ENCODE measurements at regions not wholly inside any gene's neighbourhood (a gene's known extent, or its start where the extent isn't known, plus 50 kb on each side); places are given as distances from the start of the nearest gene placed in this dataset.

- Histone ChIP-seq H3K36me3 (ENCODE audit: control insufficient read depth, insufficient read depth, low read length) (no peaks in the 10 kb centered on the region), H3K4me3 (ENCODE audit: low read depth, low read length) (no peak overlapping the region), H3K27me3 (ENCODE audit: control insufficient read depth, insufficient read depth, low read length) (no peaks in the 10 kb centered on the region), H3K27ac (ENCODE audit: low read depth, low read length) (no peak overlapping the region), H3K9me3 (ENCODE audit: control insufficient read depth, insufficient read depth, low read length) (no peaks in the 10 kb centered on the region), H3K4me1 (ENCODE audit: control insufficient read depth, insufficient read depth, low read length) (no peaks in the 10 kb centered on the region)
- 71% methylated on average over 1 of the region's 3 CpGs for WGBS (ENCODE audit: insufficient coverage)
- DNase-seq (ENCODE audit: low read depth in 4 of 6, low spot score in 6 of 6), result peak in 2 of 6 donors; percentile 11 to 65
Observed at GRCh38 chr4:15250021-15250441, 177.8 kb upstream of the C1QTNF7 start.

- 100% methylated on average over 1 of the region's 4 CpGs for WGBS (ENCODE audit: insufficient coverage)
- Histone ChIP-seq H3K4me3 (ENCODE audit: low read depth, low read length) (no peak overlapping the region), H3K27me3 (ENCODE audit: control insufficient read depth, insufficient read depth, low read length) (no peaks in the 10 kb centered on the region), H3K36me3 (ENCODE audit: control insufficient read depth, insufficient read depth, low read length) (no peaks in the 10 kb centered on the region), H3K9me3 (ENCODE audit: control insufficient read depth, insufficient read depth, low read length) (no peaks in the 10 kb centered on the region), H3K27ac (ENCODE audit: low read depth, low read length) (no peak overlapping the region), H3K4me1 (ENCODE audit: control insufficient read depth, insufficient read depth, low read length) (no peaks in the 10 kb centered on the region)
- DNase-seq (ENCODE audit: low read depth in 4 of 6, low spot score in 6 of 6), result no peak
Observed at GRCh38 chr4:15253349-15253748, 174.5 kb upstream of the C1QTNF7 start.

GRCh38 chr4:15254236-15254880 lies 173.5 kb upstream of the C1QTNF7 start:
- 100% methylated on average over 6 of the region's 7 CpGs for WGBS (ENCODE audit: insufficient coverage)
- Histone ChIP-seq H3K4me3 (ENCODE audit: low read depth, low read length) (no peak overlapping the region), H3K4me1 (ENCODE audit: control insufficient read depth, insufficient read depth, low read length) (no peaks in the 10 kb centered on the region), H3K36me3 (ENCODE audit: control insufficient read depth, insufficient read depth, low read length) (no peaks in the 10 kb centered on the region), H3K27me3 (ENCODE audit: control insufficient read depth, insufficient read depth, low read length) (no peaks in the 10 kb centered on the region), H3K27ac (ENCODE audit: low read depth, low read length) (no peak overlapping the region), H3K9me3 (ENCODE audit: control insufficient read depth, insufficient read depth, low read length) (no peaks in the 10 kb centered on the region)
- no peak for DNase-seq (ENCODE audit: low read depth in 4 of 6, low spot score in 6 of 6)

GRCh38 chr4:15255537-15255936 lies 172.3 kb upstream of the C1QTNF7 start:
- H3K4me1 ChIP-seq (ENCODE audit: control insufficient read depth, insufficient read depth, low read length), result no peaks in the 10 kb centered on the region
- no peak for DNase-seq (ENCODE audit: low read depth in 4 of 6, low spot score in 6 of 6)
- no peak overlapping the region for H3K27ac ChIP-seq (ENCODE audit: low read depth, low read length)
- H3K9me3 ChIP-seq (ENCODE audit: control insufficient read depth, insufficient read depth, low read length), result no peaks in the 10 kb centered on the region
- WGBS (ENCODE audit: insufficient coverage), result no CpG with 5 or more reads among the region's 4 CpGs
- H3K36me3 ChIP-seq (ENCODE audit: control insufficient read depth, insufficient read depth, low read length), result no peaks in the 10 kb centered on the region
- no peaks in the 10 kb centered on the region for H3K27me3 ChIP-seq (ENCODE audit: control insufficient read depth, insufficient read depth, low read length)
- no peak overlapping the region for H3K4me3 ChIP-seq (ENCODE audit: low read depth, low read length)

- no peak for DNase-seq (ENCODE audit: low read depth in 4 of 6, low spot score in 6 of 6)
- H3K9me3 ChIP-seq (ENCODE audit: control insufficient read depth, insufficient read depth, low read length), result peaks cover under 1% of the 10 kb centered on the region
- WGBS (ENCODE audit: insufficient coverage), result 80% methylated on average over 1 of the region's 5 CpGs
- no peaks in the 10 kb centered on the region for H3K36me3 ChIP-seq (ENCODE audit: control insufficient read depth, insufficient read depth, low read length)
- no peak overlapping the region for H3K4me3 ChIP-seq (ENCODE audit: low read depth, low read length)
- no peaks in the 10 kb centered on the region for H3K4me1 ChIP-seq (ENCODE audit: control insufficient read depth, insufficient read depth, low read length)
- no peak overlapping the region for H3K27ac ChIP-seq (ENCODE audit: low read depth, low read length)
- H3K27me3 ChIP-seq (ENCODE audit: control insufficient read depth, insufficient read depth, low read length), result no peaks in the 10 kb centered on the region
Observed at GRCh38 chr4:15260758-15261157, 167.1 kb upstream of the C1QTNF7 start.

- Histone ChIP-seq H3K27me3 (ENCODE audit: control insufficient read depth, insufficient read depth, low read length) (no peaks in the 10 kb centered on the region), H3K9me3 (ENCODE audit: control insufficient read depth, insufficient read depth, low read length) (peaks cover 1% of the 10 kb centered on the region), H3K4me3 (ENCODE audit: low read depth, low read length) (no peak overlapping the region), H3K27ac (ENCODE audit: low read depth, low read length) (no peak overlapping the region), H3K4me1 (ENCODE audit: control insufficient read depth, insufficient read depth, low read length) (no peaks in the 10 kb centered on the region), H3K36me3 (ENCODE audit: control insufficient read depth, insufficient read depth, low read length) (no peaks in the 10 kb centered on the region)
- no peak for DNase-seq (ENCODE audit: low read depth in 4 of 6, low spot score in 6 of 6)
Observed at GRCh38 chr4:15262396-15262795, 165.4 kb upstream of the C1QTNF7 start.

- Histone ChIP-seq H3K4me1 (ENCODE audit: control insufficient read depth, insufficient read depth, low read length) (no peaks in the 10 kb centered on the region), H3K36me3 (ENCODE audit: control insufficient read depth, insufficient read depth, low read length) (no peaks in the 10 kb centered on the region), H3K27ac (ENCODE audit: low read depth, low read length) (no peak overlapping the region), H3K4me3 (ENCODE audit: low read depth, low read length) (no peak overlapping the region), H3K27me3 (ENCODE audit: control insufficient read depth, insufficient read depth, low read length) (no peaks in the 10 kb centered on the region), H3K9me3 (ENCODE audit: control insufficient read depth, insufficient read depth, low read length) (peaks cover 7% of the 10 kb centered on the region)
- no peak for DNase-seq (ENCODE audit: low read depth in 4 of 6, low spot score in 6 of 6)
- no CpG with 5 or more reads among the region's 2 CpGs for WGBS (ENCODE audit: insufficient coverage)
Observed at GRCh38 chr4:15270201-15270600, 157.6 kb upstream of the C1QTNF7 start.

- Histone ChIP-seq H3K9me3 (ENCODE audit: control insufficient read depth, insufficient read depth, low read length) (no peaks in the 10 kb centered on the region), H3K27ac (ENCODE audit: low read depth, low read length) (no peak overlapping the region), H3K27me3 (ENCODE audit: control insufficient read depth, insufficient read depth, low read length) (no peaks in the 10 kb centered on the region), H3K4me3 (ENCODE audit: low read depth, low read length) (no peak overlapping the region), H3K4me1 (ENCODE audit: control insufficient read depth, insufficient read depth, low read length) (no peaks in the 10 kb centered on the region), H3K36me3 (ENCODE audit: control insufficient read depth, insufficient read depth, low read length) (no peaks in the 10 kb centered on the region)
- no peak for DNase-seq (ENCODE audit: low read depth in 4 of 6, low spot score in 6 of 6)
- WGBS (ENCODE audit: insufficient coverage), result 80% methylated on average over 1 of the region's 2 CpGs
Observed at GRCh38 chr4:15286041-15286440, 141.8 kb upstream of the C1QTNF7 start.

GRCh38 chr4:15291122-15291521 lies 136.7 kb upstream of the C1QTNF7 start:
- no peak for DNase-seq (ENCODE audit: low read depth in 4 of 6, low spot score in 6 of 6)
- 67% methylated on average over 1 of the region's 1 CpG for WGBS (ENCODE audit: insufficient coverage)
- no peaks in the 10 kb centered on the region for H3K9me3 ChIP-seq (ENCODE audit: control insufficient read depth, insufficient read depth, low read length)
- H3K27me3 ChIP-seq (ENCODE audit: control insufficient read depth, insufficient read depth, low read length), result no peaks in the 10 kb centered on the region
- no peak overlapping the region for H3K27ac ChIP-seq (ENCODE audit: low read depth, low read length)
- no peak overlapping the region for H3K4me3 ChIP-seq (ENCODE audit: low read depth, low read length)
- no peaks in the 10 kb centered on the region for H3K36me3 ChIP-seq (ENCODE audit: control insufficient read depth, insufficient read depth, low read length)
- no peaks in the 10 kb centered on the region for H3K4me1 ChIP-seq (ENCODE audit: control insufficient read depth, insufficient read depth, low read length)

GRCh38 chr4:15293711-15294110 lies 134.1 kb upstream of the C1QTNF7 start:
- Histone ChIP-seq H3K36me3 (ENCODE audit: control insufficient read depth, insufficient read depth, low read length) (no peaks in the 10 kb centered on the region), H3K4me3 (ENCODE audit: low read depth, low read length) (no peak overlapping the region), H3K4me1 (ENCODE audit: control insufficient read depth, insufficient read depth, low read length) (no peaks in the 10 kb centered on the region), H3K27ac (ENCODE audit: low read depth, low read length) (no peak overlapping the region), H3K27me3 (ENCODE audit: control insufficient read depth, insufficient read depth, low read length) (no peaks in the 10 kb centered on the region), H3K9me3 (ENCODE audit: control insufficient read depth, insufficient read depth, low read length) (no peaks in the 10 kb centered on the region)
- DNase-seq (ENCODE audit: low read depth in 4 of 6, low spot score in 6 of 6), result no peak
- no CpG with 5 or more reads among the region's 2 CpGs for WGBS (ENCODE audit: insufficient coverage)

Data from spinal cord (tissue), 9 donors.